ENCODE measurements at regions not wholly inside any gene's neighbourhood (a gene's known extent, or its start where the extent isn't known, plus 50 kb on each side); places are given as distances from the start of the nearest gene placed in this dataset.

DNA sequence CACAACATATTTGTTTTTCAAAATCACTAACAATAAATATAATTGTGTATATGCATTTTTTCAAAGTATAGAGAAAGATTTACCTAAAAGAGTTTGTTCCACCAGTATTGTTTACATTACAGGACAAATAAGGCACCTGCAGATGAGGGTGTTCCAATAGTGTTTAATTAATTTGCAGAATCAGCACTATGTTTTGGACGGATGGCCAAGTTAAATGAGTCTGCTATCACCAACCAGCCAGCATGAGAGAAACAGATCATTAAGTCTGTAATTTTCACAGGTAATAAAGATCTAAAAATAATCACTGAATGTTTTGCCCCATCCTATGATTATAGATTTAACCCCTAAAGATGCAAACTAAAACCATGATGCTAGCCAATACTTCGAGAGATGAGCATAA is 2247.0 kb downstream of the NCAM2 start:
- TF ChIP-seq GATA2 (IDR thresholded peaks at IDR 0.05; ENCODE audit: low read depth, low read length) (no peak), GATA3 (IDR thresholded peaks at IDR 0.05; ENCODE audit: low read depth, low read length) (no peak)
